HepG2 (cell line): ENCODE measurements at regions not wholly inside any gene's neighbourhood (a gene's known extent, or its start where the extent isn't known, plus 50 kb on each side); places are given as distances from the start of the nearest gene placed in this dataset.
A peak's percentile ranks its signal among the peaks of the same experiment; 100 is the strongest.
"Not testable (repeated sequence)": the region's sequence is repeated elsewhere in the genome, so short reads cannot be mapped to it uniquely, and the experiment has no call there.

ENCODE experiments used
- ATAC-seq: fragments of 200-7000 bp; cut with Tn5 transposase; 3 replicates; pipeline ENCODE4 v1.9.1; 2020; ENCODE audit warnings: mild to moderate bottlenecking, moderate library complexity
- BruUV-seq: library from RNA; stranded (reverse); fragments of 400-500 nt; replicated peaks from 2 replicates; lab custom pipeline; 2021; lab: Mats Ljungman, UMichigan
- CTCF ChIA-PET: fragments of 300-600 bp; formaldehyde crosslinking; extraction: SDS; loops from one replicate; lab custom pipeline; 2021; ENCODE audit warnings: low total read pairs, inconsistent platforms, low intra/inter-chr PET ratio; lab: Yijun Ruan, JAX
- POLR2A ChIA-PET: fragments of 350-600 bp; sonication (Branson Sonifier 250); formaldehyde crosslinking; loops from one replicate; lab custom pipeline; 2020; ENCODE audit warnings: antibody characterized with exemption, inconsistent platforms; lab: Yijun Ruan, JAX
- DNase-seq: peaks from one replicate; pipeline ENCODE4 v3.0.0-alpha.2; 2015; ENCODE audit warnings: low spot score
- FAIRE-seq: peaks from 3 replicates; lab custom pipeline; 2011; peaks lifted over from hg19 to GRCh38; lab: Jason Lieb, UNC
- H2AFZ ChIP-seq: one replicate; pipeline ENCODE4 v1.6.1; 2011; ENCODE audit warnings: low read length, inconsistent platforms
- H3K27ac ChIP-seq: fragments of 300-600 bp; 3 replicates; pipeline ENCODE4 v1.8.0; 2011; ENCODE audit warnings: mixed run types, mild to moderate bottlenecking, mixed read lengths, low read length, inconsistent platforms; ENCODE audit not compliant: insufficient read depth; ENCODE audit errors: extremely low read length
- H3K27me3 ChIP-seq, 2 experiments: fragments of 200-600 bp in 1 of 2; 2 replicates in 1 of 2; 3 replicates in 1 of 2; pipeline versions ENCODE4 v1.6.0 to v1.8.0; 2011; ENCODE audit warnings: low read length in 2 of 2, mild to moderate bottlenecking in 2 of 2, moderate library complexity in 2 of 2, inconsistent platforms in 1 of 2; ENCODE audit not compliant: insufficient read depth in 2 of 2, control insufficient read depth in 1 of 2
- H3K36me3 ChIP-seq, 2 experiments: fragments of 200-600 bp in 1 of 2; replicated peaks in 1 of 2; 2 replicates in 1 of 2; 3 replicates in 1 of 2; pipeline versions ENCODE4 v1.5.1 to v1.8.0; 2011; ENCODE audit warnings: low read length in 2 of 2, inconsistent platforms in 1 of 2; ENCODE audit not compliant: insufficient read depth in 2 of 2, control insufficient read depth in 1 of 2
- H3K4me1 ChIP-seq: 2 replicates; pipeline ENCODE4 v1.5.1; 2012; ENCODE audit warnings: low read length, inconsistent platforms; ENCODE audit not compliant: insufficient read depth
- H3K4me2 ChIP-seq: 2 replicates; pipeline ENCODE4 v1.6.0; 2011; ENCODE audit warnings: low read depth, low read length, inconsistent platforms
- H3K4me3 ChIP-seq, 3 experiments: fragments of 200-600 bp in 1 of 3; sonication (generic), shearing (Covaris generic) in 1 of 3; replicated peaks in 1 of 3; 2 replicates each; pipeline ENCODE4 v1.5.1; 2011 to 2016; ENCODE audit warnings: low read length in 3 of 3, inconsistent platforms in 2 of 3, low read depth in 2 of 3, mild to moderate bottlenecking in 2 of 3, control low read depth in 1 of 3, mixed read lengths in 1 of 3; ENCODE audit not compliant: insufficient read depth in 1 of 3
- H3K79me2 ChIP-seq: one replicate; pipeline ENCODE4 v1.6.1; 2011; ENCODE audit warnings: low read length, inconsistent platforms; ENCODE audit not compliant: insufficient read depth
- H3K9ac ChIP-seq: 2 replicates; pipeline ENCODE4 v1.6.0; 2011; ENCODE audit warnings: mild to moderate bottlenecking, low read depth, low read length, inconsistent platforms; ENCODE audit not compliant: insufficient read depth
- H3K9me3 ChIP-seq: 2 replicates; pipeline ENCODE4 v1.5.1; 2012; ENCODE audit warnings: mild to moderate bottlenecking, low read length
- H4K20me1 ChIP-seq: 2 replicates; pipeline ENCODE4 v1.6.0; 2011; ENCODE audit warnings: inconsistent platforms, mild to moderate bottlenecking, low read length, moderate library complexity; ENCODE audit not compliant: insufficient read depth
- WGBS: methylation state at CpG from one replicate; pipeline ENCODE4 v1.1.6; 2017; ENCODE audit warnings: low lambda C conversion rate; 5-methylcytosine and 5-hydroxymethylcytosine counted together
- in situ Hi-C: cut with HindIII; loops from 2 replicates; pipeline ENCODE4 v1.10.0; 2017; ENCODE audit warnings: low pct_unique_long_range_greater_than_20kb; ENCODE audit not compliant: extremely low pct_ligation_motif_present
- intact Hi-C: fragments of 100-400 bp; cut with micrococcal nuclease; formaldehyde crosslinking; loops from one replicate; pipeline ENCODE4 v1.10.0; 2022; ENCODE audit not compliant: unreplicated experiment

GRCh38 chr1:149157409-149157808 is 54.1 kb upstream of the NBPF9 start:
- in situ Hi-C loops, BruUV-seq, H3K4me2 ChIP-seq, DNase-seq, H3K9me3 ChIP-seq, H3K27me3 ChIP-seq, H4K20me1 ChIP-seq, ATAC-seq, H3K27ac ChIP-seq, CTCF ChIA-PET, H2AFZ ChIP-seq, H3K4me1 ChIP-seq, H3K4me3 ChIP-seq, intact Hi-C loops, POLR2A ChIA-PET, FAIRE-seq, H3K9ac ChIP-seq, H3K36me3 ChIP-seq, H3K79me2 ChIP-seq: not testable (repeated sequence)
- WGBS = 17% methylated on average over 6 of the region's 7 CpGs

- ATAC-seq, H3K79me2 ChIP-seq, FAIRE-seq, H3K4me2 ChIP-seq, H3K9ac ChIP-seq, H2AFZ ChIP-seq, BruUV-seq, DNase-seq, intact Hi-C loops, POLR2A ChIA-PET, in situ Hi-C loops, H3K36me3 ChIP-seq, H3K27me3 ChIP-seq, H3K9me3 ChIP-seq, H3K4me3 ChIP-seq, H4K20me1 ChIP-seq, H3K27ac ChIP-seq, CTCF ChIA-PET, H3K4me1 ChIP-seq: not testable (repeated sequence)
- WGBS = 37% methylated on average over 1 of the region's 3 CpGs
Measured at GRCh38 chr1:149158308-149158707, 55.0 kb upstream of the NBPF9 start.

GRCh38 chr1:149163063-149163444 is 59.7 kb upstream of the NBPF9 start:
- DNase-seq, H3K4me1 ChIP-seq, H3K27me3 ChIP-seq, intact Hi-C loops, POLR2A ChIA-PET, H4K20me1 ChIP-seq, CTCF ChIA-PET, H2AFZ ChIP-seq, H3K27ac ChIP-seq, H3K4me2 ChIP-seq, BruUV-seq, in situ Hi-C loops, H3K36me3 ChIP-seq, H3K9ac ChIP-seq, H3K79me2 ChIP-seq, H3K9me3 ChIP-seq: not testable (repeated sequence)
- peak; percentile 63 for FAIRE-seq
- H3K4me3 ChIP-seq = peak overlapping the region in 1 of 3 experiments; percentile 20; a peak in 2 of 6 replicates
- peak; percentile 98 for ATAC-seq
- WGBS = 0% methylated on average over 1 of the region's 19 CpGs

DNA sequence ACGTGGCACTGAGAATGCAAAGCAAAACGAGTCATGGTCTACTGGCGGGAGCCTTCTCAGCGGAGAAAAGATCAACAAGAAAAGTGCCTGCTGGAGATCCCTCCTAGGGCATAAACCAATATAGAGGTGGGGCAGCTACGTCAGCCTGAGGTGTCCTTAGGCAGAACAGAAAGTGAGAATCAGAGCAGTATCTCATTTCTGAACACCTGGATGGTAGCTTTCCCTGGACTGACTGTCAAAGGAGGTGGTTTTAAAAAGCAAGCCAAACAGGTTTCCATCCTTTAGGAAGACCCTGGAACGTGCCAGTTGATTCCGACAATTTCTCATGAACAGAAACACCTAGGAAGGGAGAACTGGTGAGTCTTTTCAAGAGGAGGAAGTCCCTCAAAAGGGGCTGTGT is 71.4 kb upstream of the NBPF9 start:
- H2AFZ ChIP-seq, H3K9me3 ChIP-seq, H3K9ac ChIP-seq, DNase-seq, H3K27ac ChIP-seq, ATAC-seq, H4K20me1 ChIP-seq, H3K4me1 ChIP-seq, in situ Hi-C loops, H3K4me3 ChIP-seq, H3K27me3 ChIP-seq, CTCF ChIA-PET, H3K79me2 ChIP-seq, POLR2A ChIA-PET, intact Hi-C loops, FAIRE-seq, H3K4me2 ChIP-seq, H3K36me3 ChIP-seq, BruUV-seq: not testable (repeated sequence)
- no CpG with 5 or more reads among the region's 7 CpGs for WGBS
